ENCODE measurements at regions not wholly inside any gene's neighbourhood (a gene's known extent, or its start where the extent isn't known, plus 50 kb on each side); places are given as distances from the start of the nearest gene placed in this dataset.
"Not testable (repeated sequence)": the region's sequence is repeated elsewhere in the genome, so short reads cannot be mapped to it uniquely, and the experiment has no call there.

- no peaks in the 10 kb centered on the region for H3K27me3 ChIP-seq (ENCODE audit: low read length)
Observed at GRCh38 chr12:126021675-126022074, 956.4 kb downstream of the AACS start.

DNA sequence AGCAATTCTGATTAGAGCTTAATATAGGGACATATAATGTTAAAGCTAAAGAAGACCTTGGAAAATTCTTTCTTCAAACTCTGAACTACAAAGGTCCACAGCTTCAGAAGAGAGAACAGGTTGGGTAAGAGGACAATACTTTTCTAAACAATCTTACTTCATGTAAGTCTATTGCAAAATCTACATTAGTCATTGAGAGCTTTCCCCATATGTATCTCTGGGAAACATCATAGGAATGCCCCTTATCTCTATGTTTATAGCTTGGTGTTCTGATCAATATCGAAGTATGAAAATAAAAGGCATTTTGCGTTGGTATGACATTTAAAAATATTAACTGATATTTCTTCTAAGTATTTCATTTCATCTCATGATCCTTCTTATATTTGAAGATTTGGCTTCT, 962.6 kb downstream of the AACS start:
- H3K4me3 ChIP-seq (ENCODE audit: low read length) = no peak overlapping the region
- H2AFZ ChIP-seq (ENCODE audit: low read length) = no peak overlapping the region
- H3K27ac ChIP-seq (ENCODE audit: low read length) = no peak overlapping the region
- no peak overlapping the region for H3K4me2 ChIP-seq (ENCODE audit: low read depth, low read length, poor library complexity, severe bottlenecking)
- H3K36me3 ChIP-seq (ENCODE audit: insufficient read depth, low read length) = no peaks in the 10 kb centered on the region
- H4K20me1 ChIP-seq (ENCODE audit: insufficient read depth, low read depth, low read length) = no peaks in the 10 kb centered on the region
- no peaks in the 10 kb centered on the region for H3K4me1 ChIP-seq (ENCODE audit: low read length)
- H3K9ac ChIP-seq (ENCODE audit: low read length) = no peak overlapping the region
- no peak for DNase-seq
- H3K9me3 ChIP-seq (ENCODE audit: low read length) = no peaks in the 10 kb centered on the region
- H3K9me2 ChIP-seq (replicated peaks; ENCODE audit: insufficient read depth, low read length) = 0 out of 2 replicates have a peak, but pooled peaks cover 2% of the 10 kb centered on the region
- H3K27me3 ChIP-seq (ENCODE audit: low read length) = no peaks in the 10 kb centered on the region
- no peaks in the 10 kb centered on the region for H3K79me2 ChIP-seq (ENCODE audit: low read length)

More at GRCh38 chr12:126021675-126022074, 956.4 kb downstream of the AACS start:
- H3K9me3 ChIP-seq (ENCODE audit: low read length) = 0 out of 2 replicates have a peak, but pooled peaks cover 2% of the 10 kb centered on the region
- no peaks in the 10 kb centered on the region for H3K79me2 ChIP-seq (ENCODE audit: low read length)
- H3K9me2 ChIP-seq (replicated peaks; ENCODE audit: insufficient read depth, low read length) = no peaks in the 10 kb centered on the region
- no peak overlapping the region for H3K4me3 ChIP-seq (ENCODE audit: low read length)
- H3K4me1 ChIP-seq (ENCODE audit: low read length) = no peaks in the 10 kb centered on the region
- no peak overlapping the region for H2AFZ ChIP-seq (ENCODE audit: low read length)
- no peak overlapping the region for H3K4me2 ChIP-seq (ENCODE audit: low read depth, low read length, poor library complexity, severe bottlenecking)
- no peaks in the 10 kb centered on the region for H3K36me3 ChIP-seq (ENCODE audit: insufficient read depth, low read length)
- H4K20me1 ChIP-seq (ENCODE audit: insufficient read depth, low read depth, low read length) = no peaks in the 10 kb centered on the region
- H3K9ac ChIP-seq (ENCODE audit: low read length) = no peak overlapping the region
- no peak for DNase-seq
- no peak overlapping the region for H3K27ac ChIP-seq (ENCODE audit: low read length)

DNA sequence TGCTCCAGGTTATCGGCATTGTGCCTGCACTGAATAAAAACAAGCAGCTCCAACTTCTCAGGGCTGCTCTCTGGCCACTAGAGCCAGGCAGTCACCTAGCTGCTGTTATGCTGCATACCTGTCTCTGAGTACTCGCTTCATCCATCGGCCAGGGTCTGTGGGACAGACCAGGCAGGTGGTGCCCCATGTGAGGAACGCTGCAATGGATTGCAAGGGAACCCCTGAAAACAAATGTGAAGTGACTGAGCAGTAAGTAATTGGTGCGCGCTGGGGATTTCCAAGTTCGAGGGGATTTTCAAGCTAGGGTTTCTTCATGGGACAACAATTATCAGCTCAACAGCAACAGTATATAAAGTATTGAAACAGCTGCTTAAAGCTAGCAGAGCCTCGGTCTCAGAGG, 965.3 kb downstream of the AACS start:
- no peaks in the 10 kb centered on the region for H3K4me1 ChIP-seq (ENCODE audit: low read length)
- no peak overlapping the region for H3K9ac ChIP-seq (ENCODE audit: low read length)
- no peak for DNase-seq
- no peak overlapping the region for H2AFZ ChIP-seq (ENCODE audit: low read length)
- no peak overlapping the region for H3K4me2 ChIP-seq (ENCODE audit: low read depth, low read length, poor library complexity, severe bottlenecking)
- H3K27ac ChIP-seq (ENCODE audit: low read length) = no peak overlapping the region
- H4K20me1 ChIP-seq (ENCODE audit: insufficient read depth, low read depth, low read length) = no peaks in the 10 kb centered on the region
- H3K36me3 ChIP-seq (ENCODE audit: insufficient read depth, low read length) = no peaks in the 10 kb centered on the region
- H3K79me2 ChIP-seq (ENCODE audit: low read length) = no peaks in the 10 kb centered on the region
- H3K9me2 ChIP-seq (replicated peaks; ENCODE audit: insufficient read depth, low read length) = 0 out of 2 replicates have a peak, but pooled peaks cover 2% of the 10 kb centered on the region
- no peaks in the 10 kb centered on the region for H3K27me3 ChIP-seq (ENCODE audit: low read length)
- H3K9me3 ChIP-seq (ENCODE audit: low read length) = no peaks in the 10 kb centered on the region
- no peak overlapping the region for H3K4me3 ChIP-seq (ENCODE audit: low read length)

- Histone ChIP-seq H3K79me2 (ENCODE audit: low read length) (no peaks in the 10 kb centered on the region), H3K9me2 (replicated peaks; ENCODE audit: insufficient read depth, low read length) (no peaks in the 10 kb centered on the region), H3K4me3 (ENCODE audit: low read length) (no peak overlapping the region), H3K9ac (ENCODE audit: low read length) (no peak overlapping the region), H4K20me1 (ENCODE audit: insufficient read depth, low read depth, low read length) (no peaks in the 10 kb centered on the region), H3K4me2 (ENCODE audit: low read depth, low read length, poor library complexity, severe bottlenecking) (no peak overlapping the region), H3K27ac (ENCODE audit: low read length) (no peak overlapping the region), H2AFZ (ENCODE audit: low read length) (no peak overlapping the region), H3K4me1 (ENCODE audit: low read length) (no peaks in the 10 kb centered on the region), H3K27me3 (ENCODE audit: low read length) (no peaks in the 10 kb centered on the region), H3K9me3 (ENCODE audit: low read length) (no peaks in the 10 kb centered on the region), H3K36me3 (ENCODE audit: insufficient read depth, low read length) (no peaks in the 10 kb centered on the region)
- DNase-seq = no peak
Observed at GRCh38 chr12:126033751-126034150, 968.5 kb downstream of the AACS start.

- Histone ChIP-seq H3K9me2 (replicated peaks; ENCODE audit: insufficient read depth, low read length) (no peaks in the 10 kb centered on the region), H3K27me3 (ENCODE audit: low read length) (no peaks in the 10 kb centered on the region), H3K9ac (ENCODE audit: low read length) (no peak overlapping the region), H2AFZ (ENCODE audit: low read length) (no peak overlapping the region), H3K4me2 (ENCODE audit: low read depth, low read length, poor library complexity, severe bottlenecking) (no peak overlapping the region), H3K79me2 (ENCODE audit: low read length) (no peaks in the 10 kb centered on the region), H3K27ac (ENCODE audit: low read length) (no peak overlapping the region), H3K4me1 (ENCODE audit: low read length) (no peaks in the 10 kb centered on the region), H3K9me3 (ENCODE audit: low read length) (no peaks in the 10 kb centered on the region), H4K20me1 (ENCODE audit: insufficient read depth, low read depth, low read length) (no peaks in the 10 kb centered on the region), H3K4me3 (ENCODE audit: low read length) (no peak overlapping the region), H3K36me3 (ENCODE audit: insufficient read depth, low read length) (no peaks in the 10 kb centered on the region)
- no peak for DNase-seq
Observed at GRCh38 chr12:126036348-126036747, 971.1 kb downstream of the AACS start.

DNA sequence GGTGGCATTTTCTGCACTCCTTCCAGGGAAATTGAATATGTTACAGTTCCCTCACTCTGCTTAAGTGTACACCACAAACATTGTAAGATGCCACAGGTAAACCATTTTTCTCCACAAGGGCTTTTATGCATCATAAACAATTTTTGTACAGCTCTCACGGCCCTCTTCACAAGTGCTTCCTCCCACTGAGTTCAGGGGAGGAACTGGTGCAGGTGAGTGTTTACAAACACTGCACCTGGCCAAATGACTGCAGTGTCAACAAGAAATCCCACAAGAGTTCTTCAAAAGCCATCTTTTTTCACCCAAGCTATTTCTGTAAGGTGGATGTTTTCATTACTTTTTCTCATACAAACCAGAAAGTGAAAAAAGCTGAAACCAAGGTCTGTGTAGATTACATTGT, 973.2 kb downstream of the AACS start:
- H3K9me3 ChIP-seq (ENCODE audit: low read length) = no peaks in the 10 kb centered on the region
- no peaks in the 10 kb centered on the region for H3K4me1 ChIP-seq (ENCODE audit: low read length)
- no peaks in the 10 kb centered on the region for H3K36me3 ChIP-seq (ENCODE audit: insufficient read depth, low read length)
- H3K9me2 ChIP-seq (replicated peaks; ENCODE audit: insufficient read depth, low read length) = no peaks in the 10 kb centered on the region
- H4K20me1 ChIP-seq (ENCODE audit: insufficient read depth, low read depth, low read length) = no peaks in the 10 kb centered on the region
- H3K4me2 ChIP-seq (ENCODE audit: low read depth, low read length, poor library complexity, severe bottlenecking) = no peak overlapping the region
- no peak overlapping the region for H2AFZ ChIP-seq (ENCODE audit: low read length)
- H3K27ac ChIP-seq (ENCODE audit: low read length) = no peak overlapping the region
- H3K9ac ChIP-seq (ENCODE audit: low read length) = no peak overlapping the region
- H3K27me3 ChIP-seq (ENCODE audit: low read length) = no peaks in the 10 kb centered on the region
- H3K4me3 ChIP-seq (ENCODE audit: low read length) = no peak overlapping the region
- H3K79me2 ChIP-seq (ENCODE audit: low read length) = no peaks in the 10 kb centered on the region
- no peak for DNase-seq

- Histone ChIP-seq H3K9me3 (ENCODE audit: low read length) (no peaks in the 10 kb centered on the region), H2AFZ (ENCODE audit: low read length) (no peak overlapping the region), H3K27me3 (ENCODE audit: low read length) (no peaks in the 10 kb centered on the region), H3K27ac (ENCODE audit: low read length) (no peak overlapping the region), H3K79me2 (ENCODE audit: low read length) (no peaks in the 10 kb centered on the region), H3K9me2 (replicated peaks; ENCODE audit: insufficient read depth, low read length) (no peaks in the 10 kb centered on the region), H3K9ac (ENCODE audit: low read length) (no peak overlapping the region), H3K4me2 (ENCODE audit: low read depth, low read length, poor library complexity, severe bottlenecking) (no peak overlapping the region), H3K36me3 (ENCODE audit: insufficient read depth, low read length) (no peaks in the 10 kb centered on the region), H3K4me1 (ENCODE audit: low read length) (no peaks in the 10 kb centered on the region), H3K4me3 (ENCODE audit: low read length) (no peak overlapping the region), H4K20me1 (ENCODE audit: insufficient read depth, low read depth, low read length) (no peaks in the 10 kb centered on the region)
- DNase-seq = no peak
Observed at GRCh38 chr12:126040307-126040706, 975.1 kb downstream of the AACS start.

DNA sequence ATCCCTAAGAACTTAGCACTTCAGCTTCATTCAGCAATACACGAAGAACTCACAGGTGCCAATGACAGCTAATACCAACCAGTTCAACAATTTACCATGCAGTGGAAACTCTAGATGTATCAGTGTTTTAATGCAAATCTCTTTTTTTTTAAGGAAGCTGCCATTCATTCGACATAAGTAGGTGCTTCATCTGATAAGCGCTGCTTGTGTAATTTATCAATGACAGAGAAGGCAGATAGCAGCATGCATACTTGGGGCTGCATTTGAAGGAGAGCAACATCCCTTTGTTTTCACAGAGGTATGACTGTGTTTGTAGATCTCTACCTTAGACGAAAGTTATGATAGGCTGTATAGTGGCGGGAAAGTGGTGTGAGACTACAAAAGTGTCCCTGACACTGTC, 977.1 kb downstream of the AACS start:
- H3K4me2 ChIP-seq (ENCODE audit: low read depth, low read length, poor library complexity, severe bottlenecking) = no peak overlapping the region
- no peak overlapping the region for H3K27ac ChIP-seq (ENCODE audit: low read length)
- no peaks in the 10 kb centered on the region for H3K9me3 ChIP-seq (ENCODE audit: low read length)

GRCh38 chr12:126049501-126049900, 984.3 kb downstream of the AACS start:
- H3K27me3 ChIP-seq (ENCODE audit: low read length); H3K36me3 ChIP-seq (ENCODE audit: insufficient read depth, low read length); H3K27ac ChIP-seq (ENCODE audit: low read length); H3K79me2 ChIP-seq (ENCODE audit: low read length); H3K4me1 ChIP-seq (ENCODE audit: low read length); H3K9ac ChIP-seq (ENCODE audit: low read length); H2AFZ ChIP-seq (ENCODE audit: low read length); H3K4me2 ChIP-seq (ENCODE audit: low read depth, low read length, poor library complexity, severe bottlenecking); H3K4me3 ChIP-seq (ENCODE audit: low read length); H3K9me3 ChIP-seq (ENCODE audit: low read length); H4K20me1 ChIP-seq (ENCODE audit: insufficient read depth, low read depth, low read length); H3K9me2 ChIP-seq (replicated peaks; ENCODE audit: insufficient read depth, low read length); DNase-seq: not testable (repeated sequence)

More for the DNA sequence above, 977.1 kb downstream of the AACS start:
- no peaks in the 10 kb centered on the region for H3K4me1 ChIP-seq (ENCODE audit: low read length)
- H2AFZ ChIP-seq (ENCODE audit: low read length) = no peak overlapping the region
- no peak overlapping the region for H3K9ac ChIP-seq (ENCODE audit: low read length)
- DNase-seq = no peak
- no peak overlapping the region for H3K4me3 ChIP-seq (ENCODE audit: low read length)
- H3K79me2 ChIP-seq (ENCODE audit: low read length) = no peaks in the 10 kb centered on the region
- no peaks in the 10 kb centered on the region for H3K27me3 ChIP-seq (ENCODE audit: low read length)
- no peaks in the 10 kb centered on the region for H3K36me3 ChIP-seq (ENCODE audit: insufficient read depth, low read length)
- H3K9me2 ChIP-seq (replicated peaks; ENCODE audit: insufficient read depth, low read length) = no peaks in the 10 kb centered on the region
- no peaks in the 10 kb centered on the region for H4K20me1 ChIP-seq (ENCODE audit: insufficient read depth, low read depth, low read length)
